Esophagus (tissue), 2 donors: ENCODE measurements at regions not wholly inside any gene's neighbourhood (a gene's known extent, or its start where the extent isn't known, plus 50 kb on each side); places are given as distances from the start of the nearest gene placed in this dataset.

Source experiments
- H3K27ac ChIP-seq, 2 donors: one replicate each; pipeline ENCODE4 v1.5.1; 2013; ENCODE audit warnings: low read depth in 2 of 2, mild to moderate bottlenecking in 2 of 2, inconsistent platforms in 1 of 2, low read length in 1 of 2, moderate library complexity in 1 of 2
- H3K27me3 ChIP-seq, 2 donors: one replicate each; pipeline ENCODE4 v1.6.1; 2013; ENCODE audit warnings: low read length in 2 of 2, control low read depth in 1 of 2, mild to moderate bottlenecking in 1 of 2; ENCODE audit not compliant: insufficient read depth in 2 of 2, control insufficient read depth in 1 of 2
- H3K36me3 ChIP-seq, 2 donors: one replicate each; pipeline ENCODE4 v1.6.1; 2013; ENCODE audit warnings: low read length in 1 of 2; ENCODE audit not compliant: control insufficient read depth in 2 of 2, insufficient read depth in 2 of 2
- H3K4me1 ChIP-seq, 2 donors: one replicate each; pipeline ENCODE4 v1.6.1; 2013; ENCODE audit warnings: low read length in 1 of 2; ENCODE audit not compliant: control insufficient read depth in 2 of 2, insufficient read depth in 2 of 2
- H3K4me3 ChIP-seq, 2 donors: one replicate each; pipeline ENCODE4 v1.5.1; 2013; ENCODE audit warnings: low read length in 2 of 2, mild to moderate bottlenecking in 2 of 2, low read depth in 1 of 2, moderate library complexity in 1 of 2
- H3K9me3 ChIP-seq, 2 donors: one replicate each; pipeline ENCODE4 v1.6.1; 2013; ENCODE audit warnings: mild to moderate bottlenecking in 2 of 2, low read depth in 1 of 2, low read length in 1 of 2, moderate library complexity in 1 of 2; ENCODE audit not compliant: control insufficient read depth in 2 of 2, insufficient read depth in 1 of 2
- WGBS, 2 donors: extraction: QIAGEN DNeasy Blood & Tissue Kit; methylation state at CpG; one replicate each; pipeline ENCODE4 v1.1.7; 2013; 5-methylcytosine and 5-hydroxymethylcytosine counted together
- donor health status: healthy with polysubstance abuse.
- donor health status: Bipolar disorder and iron deficiency.

GRCh38 chr1:239583536-239583935 is 197.2 kb downstream of the CHRM3 start:
- Histone ChIP-seq H3K27ac (no peak overlapping the region), H3K9me3 (no peaks in the 10 kb centered on the region), H3K36me3 (no peaks in the 10 kb centered on the region), H3K4me1 (no peaks in the 10 kb centered on the region), H3K4me3 (no peak overlapping the region), H3K27me3 (no peaks in the 10 kb centered on the region)
- 46 to 53% methylated on average over 1 of the region's 1 CpG for WGBS, 2 donors

GRCh38 chr1:239586128-239586527 is 199.8 kb downstream of the CHRM3 start:
- no peak overlapping the region for H3K4me3 ChIP-seq
- no peaks in the 10 kb centered on the region for H3K36me3 ChIP-seq
- H3K27me3 ChIP-seq, result no peaks in the 10 kb centered on the region
- no peaks in the 10 kb centered on the region for H3K4me1 ChIP-seq
- H3K9me3 ChIP-seq, result no peaks in the 10 kb centered on the region
- H3K27ac ChIP-seq, result no peak overlapping the region

- Histone ChIP-seq H3K9me3 (no peaks in the 10 kb centered on the region), H3K36me3 (no peaks in the 10 kb centered on the region), H3K4me3 (no peak overlapping the region), H3K27me3 (no peaks in the 10 kb centered on the region), H3K27ac (no peak overlapping the region), H3K4me1 (no peaks in the 10 kb centered on the region)
- WGBS, 2 donors, result 74 to 76% methylated on average over 8 of the region's 8 CpGs
These were observed 200.7 kb downstream of the CHRM3 start for GRCh38 chr1:239587066-239587465.

GRCh38 chr1:239587574-239588369 is 201.4 kb downstream of the CHRM3 start:
- Histone ChIP-seq H3K4me3 (no peak overlapping the region), H3K9me3 (no peaks in the 10 kb centered on the region), H3K27me3 (no peaks in the 10 kb centered on the region), H3K4me1 (no peaks in the 10 kb centered on the region), H3K36me3 (no peaks in the 10 kb centered on the region), H3K27ac (no peak overlapping the region)
- WGBS, 2 donors, result 79 to 80% methylated on average over 6 of the region's 6 CpGs

- H3K9me3 ChIP-seq, result no peaks in the 10 kb centered on the region
- no peak overlapping the region for H3K27ac ChIP-seq
- H3K4me1 ChIP-seq, result no peaks in the 10 kb centered on the region
- no peaks in the 10 kb centered on the region for H3K36me3 ChIP-seq
- no peaks in the 10 kb centered on the region for H3K27me3 ChIP-seq
- H3K4me3 ChIP-seq, result no peak overlapping the region
These were observed 204.2 kb downstream of the CHRM3 start for GRCh38 chr1:239590556-239590955.

GRCh38 chr1:239593527-239593926 is 207.2 kb downstream of the CHRM3 start:
- no peaks in the 10 kb centered on the region for H3K9me3 ChIP-seq
- 81 to 93% methylated on average over 4 of the region's 4 CpGs for WGBS, 2 donors
- no peaks in the 10 kb centered on the region for H3K27me3 ChIP-seq
- no peaks in the 10 kb centered on the region for H3K36me3 ChIP-seq
- no peaks in the 10 kb centered on the region for H3K4me1 ChIP-seq
- H3K4me3 ChIP-seq, result no peak overlapping the region
- no peak overlapping the region for H3K27ac ChIP-seq

GRCh38 chr1:239600588-239600987 is 214.2 kb downstream of the CHRM3 start:
- H3K4me1 ChIP-seq, result no peaks in the 10 kb centered on the region
- H3K27ac ChIP-seq, result no peak overlapping the region
- no peaks in the 10 kb centered on the region for H3K9me3 ChIP-seq
- no peaks in the 10 kb centered on the region for H3K27me3 ChIP-seq
- no peaks in the 10 kb centered on the region for H3K36me3 ChIP-seq
- H3K4me3 ChIP-seq, result no peak overlapping the region

GRCh38 chr1:239601108-239601507 is 214.7 kb downstream of the CHRM3 start:
- Histone ChIP-seq H3K36me3 (no peaks in the 10 kb centered on the region), H3K4me1 (no peaks in the 10 kb centered on the region), H3K4me3 (no peak overlapping the region), H3K27me3 (no peaks in the 10 kb centered on the region), H3K9me3 (no peaks in the 10 kb centered on the region), H3K27ac (no peak overlapping the region)

- Histone ChIP-seq H3K27ac (no peak overlapping the region), H3K4me3 (no peak overlapping the region), H3K4me1 (no peaks in the 10 kb centered on the region), H3K9me3 (no peaks in the 10 kb centered on the region), H3K36me3 (no peaks in the 10 kb centered on the region), H3K27me3 (no peaks in the 10 kb centered on the region)
- 61 to 81% methylated on average over 3 of the region's 3 CpGs for WGBS, 2 donors
These were observed 217.2 kb downstream of the CHRM3 start for GRCh38 chr1:239603530-239603929.

- 60 to 66% methylated on average over 2 of the region's 2 CpGs for WGBS, 2 donors
- no peaks in the 10 kb centered on the region for H3K9me3 ChIP-seq
- H3K36me3 ChIP-seq, result no peaks in the 10 kb centered on the region
- H3K4me3 ChIP-seq, result no peak overlapping the region
- H3K27me3 ChIP-seq, result no peaks in the 10 kb centered on the region
- H3K27ac ChIP-seq, result no peak overlapping the region
- H3K4me1 ChIP-seq, result no peaks in the 10 kb centered on the region
These were observed 220.6 kb downstream of the CHRM3 start for GRCh38 chr1:239606850-239607400.
